Tibial nerve (tissue), 4 donors: ENCODE measurements at regions not wholly inside any gene's neighbourhood (a gene's known extent, or its start where the extent isn't known, plus 50 kb on each side); places are given as distances from the start of the nearest gene placed in this dataset.

Experiments
- CTCF ChIP-seq, 5 experiments: fragments of 200-600 bp in 3 of 5; fragments of 450-650 bp in 2 of 5; sonication (generic) in 3 of 5; IDR thresholded peaks; one replicate each; pipeline ENCODE4 v1.5.1; 2016 to 2019; ENCODE audit warnings: antibody characterized with exemption in 5 of 5, mild to moderate bottlenecking in 3 of 5, moderate library complexity in 2 of 5
- EP300 ChIP-seq, 2 donors: sonication (generic); formaldehyde crosslinking; IDR thresholded peaks; one replicate each; pipeline ENCODE4 v1.6.1; 2017; ENCODE audit warnings: antibody characterized with exemption in 2 of 2, mild to moderate bottlenecking in 1 of 2
- POLR2A ChIP-seq, 2 donors: fragments of 450-650 bp; IDR thresholded peaks; one replicate each; pipeline ENCODE4 v1.6.1; 2017; ENCODE audit warnings: antibody characterized with exemption in 2 of 2, mild to moderate bottlenecking in 2 of 2, moderate library complexity in 2 of 2

GRCh38 chr2:7292154-7292691 lies 375.0 kb downstream of the RNF144A start:
- TF ChIP-seq CTCF (IDR thresholded peaks at IDR 0.05) (no peak), POLR2A (IDR thresholded peaks at IDR 0.05) (no peak), EP300 (IDR thresholded peaks at IDR 0.05) (no peak)
